Colonic mucosa (tissue), 4 donors: ENCODE measurements at regions not wholly inside any gene's neighbourhood (a gene's known extent, or its start where the extent isn't known, plus 50 kb on each side); places are given as distances from the start of the nearest gene placed in this dataset.

ENCODE experiments used
- DNase-seq: peaks from one replicate; pipeline ENCODE4 v3.0.0-alpha.2; 2020
- H3K27ac ChIP-seq: fragments of 200-600 bp; one replicate; pipeline ENCODE4 v1.8.0; 2021
- H3K27me3 ChIP-seq: fragments of 200-600 bp; one replicate; pipeline ENCODE4 v1.8.0; 2021
- H3K36me3 ChIP-seq: fragments of 200-600 bp; one replicate; pipeline ENCODE4 v1.8.0; 2021
- H3K4me1 ChIP-seq: fragments of 200-600 bp; one replicate; pipeline ENCODE4 v1.8.0; 2021; ENCODE audit warnings: mild to moderate bottlenecking
- H3K4me3 ChIP-seq: fragments of 200-600 bp; one replicate; pipeline ENCODE4 v1.8.0; 2021
- H3K9ac ChIP-seq, 2 donors: one replicate each; pipeline ENCODE4 v1.7.0; 2013; ENCODE audit warnings: control low read depth in 2 of 2, low read depth in 2 of 2, low read length in 2 of 2
- H3K9me3 ChIP-seq: fragments of 200-600 bp; one replicate; pipeline ENCODE4 v1.8.0; 2021
- intact Hi-C: fragments of 100-400 bp; cut with DNase I; formaldehyde crosslinking; loops from one replicate; pipeline ENCODE4 v1.14.1; 2022
- TF ChIP-seq, protein P1 (sequence below): fragments of 200-600 bp; IDR thresholded peaks from one replicate; pipeline ENCODE4 v1.8.0; 2022; ENCODE audit warnings: antibody characterized with exemption, mild to moderate bottlenecking
- donor health status: healthy.
- donor health status: DM: no; HTN: no; CAD: no.
- donor health status: DM: no; HTN: no; CAD: no.

GRCh38 chr21:41102281-41102680, 65.7 kb upstream of the BACE2 start:
- H3K4me1 ChIP-seq, result no peaks in the 10 kb centered on the region
- H3K27ac ChIP-seq, result no peak overlapping the region
- intact Hi-C loops, result no loop called here
- H3K4me3 ChIP-seq, result no peak overlapping the region
- no peak overlapping the region for H3K9ac ChIP-seq
- TF ChIP-seq, protein P1, sequence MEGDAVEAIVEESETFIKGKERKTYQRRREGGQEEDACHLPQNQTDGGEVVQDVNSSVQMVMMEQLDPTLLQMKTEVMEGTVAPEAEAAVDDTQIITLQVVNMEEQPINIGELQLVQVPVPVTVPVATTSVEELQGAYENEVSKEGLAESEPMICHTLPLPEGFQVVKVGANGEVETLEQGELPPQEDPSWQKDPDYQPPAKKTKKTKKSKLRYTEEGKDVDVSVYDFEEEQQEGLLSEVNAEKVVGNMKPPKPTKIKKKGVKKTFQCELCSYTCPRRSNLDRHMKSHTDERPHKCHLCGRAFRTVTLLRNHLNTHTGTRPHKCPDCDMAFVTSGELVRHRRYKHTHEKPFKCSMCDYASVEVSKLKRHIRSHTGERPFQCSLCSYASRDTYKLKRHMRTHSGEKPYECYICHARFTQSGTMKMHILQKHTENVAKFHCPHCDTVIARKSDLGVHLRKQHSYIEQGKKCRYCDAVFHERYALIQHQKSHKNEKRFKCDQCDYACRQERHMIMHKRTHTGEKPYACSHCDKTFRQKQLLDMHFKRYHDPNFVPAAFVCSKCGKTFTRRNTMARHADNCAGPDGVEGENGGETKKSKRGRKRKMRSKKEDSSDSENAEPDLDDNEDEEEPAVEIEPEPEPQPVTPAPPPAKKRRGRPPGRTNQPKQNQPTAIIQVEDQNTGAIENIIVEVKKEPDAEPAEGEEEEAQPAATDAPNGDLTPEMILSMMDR, result no peak
- no peaks in the 10 kb centered on the region for H3K27me3 ChIP-seq
- no peaks in the 10 kb centered on the region for H3K36me3 ChIP-seq
- no peaks in the 10 kb centered on the region for H3K9me3 ChIP-seq
- no peak for DNase-seq

- Histone ChIP-seq H3K4me1 (no peaks in the 10 kb centered on the region), H3K27me3 (no peaks in the 10 kb centered on the region), H3K9me3 (no peaks in the 10 kb centered on the region), H3K4me3 (no peak overlapping the region), H3K27ac (no peak overlapping the region), H3K9ac (no peak overlapping the region), H3K36me3 (no peaks in the 10 kb centered on the region)
- TF ChIP-seq, protein P1, result no peak
- no peak for DNase-seq
- intact Hi-C loops, result no loop called here
These were observed 60.4 kb upstream of the BACE2 start for GRCh38 chr21:41107602-41108001.

DNA sequence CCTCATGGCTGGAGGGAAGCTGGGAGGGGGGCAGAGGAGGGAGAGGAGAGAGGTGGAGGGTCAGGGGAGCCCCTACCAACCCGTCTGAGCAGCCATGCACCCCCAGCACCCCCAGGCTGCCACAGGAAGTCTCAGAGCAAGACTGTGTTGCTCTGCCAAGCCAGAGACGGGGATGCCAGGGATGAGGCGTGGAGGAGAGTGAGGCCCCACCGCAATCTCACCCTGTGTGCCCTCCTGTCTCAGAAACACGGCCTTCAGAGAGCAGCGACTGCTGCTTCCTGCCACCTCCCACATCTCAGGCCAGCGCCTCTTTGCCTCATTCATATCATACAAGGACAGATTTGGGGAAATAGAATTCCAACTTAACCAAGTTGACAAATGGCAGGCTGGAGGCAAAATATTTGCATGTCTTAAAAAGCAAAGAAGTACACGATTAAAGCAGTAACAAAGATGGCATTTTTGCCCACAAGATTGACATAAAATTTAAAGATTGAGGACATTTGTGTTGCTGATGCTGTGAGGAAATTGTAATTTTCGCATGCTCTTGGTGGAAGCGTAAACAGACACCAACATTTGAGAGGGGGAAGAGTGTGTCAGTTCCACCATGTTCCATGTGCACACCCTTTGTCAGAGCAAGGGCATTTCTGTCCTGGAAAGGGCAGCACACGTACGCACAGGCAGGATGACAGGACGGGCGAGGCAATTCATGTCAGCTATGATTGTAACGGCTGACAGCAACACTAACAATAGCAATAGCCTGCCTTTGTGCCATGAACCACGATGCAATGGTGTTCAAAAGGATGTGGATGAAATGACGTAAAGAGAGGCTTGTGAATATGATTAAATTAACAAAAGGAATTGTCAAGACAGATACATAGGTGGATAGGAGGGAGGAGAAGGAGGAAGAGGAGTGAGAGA, 59.0 kb upstream of the BACE2 start:
- no peaks in the 10 kb centered on the region for H3K4me1 ChIP-seq
- no peaks in the 10 kb centered on the region for H3K27me3 ChIP-seq
- no peaks in the 10 kb centered on the region for H3K36me3 ChIP-seq
- intact Hi-C loops, result no loop called here
- no peaks in the 10 kb centered on the region for H3K9me3 ChIP-seq
- H3K9ac ChIP-seq, result no peak overlapping the region
- H3K4me3 ChIP-seq, result no peak overlapping the region
- no peak overlapping the region for H3K27ac ChIP-seq
- TF ChIP-seq, protein P1, result no peak
- no peak for DNase-seq

GRCh38 chr21:41110161-41110560, 57.8 kb upstream of the BACE2 start:
- Histone ChIP-seq H3K27ac (no peak overlapping the region), H3K9ac (no peak overlapping the region), H3K4me1 (no peaks in the 10 kb centered on the region), H3K4me3 (no peak overlapping the region), H3K9me3 (no peaks in the 10 kb centered on the region), H3K36me3 (no peaks in the 10 kb centered on the region), H3K27me3 (no peaks in the 10 kb centered on the region)
- TF ChIP-seq, protein P1, result no peak
- intact Hi-C loops, result no loop called here
- no peak for DNase-seq

- H3K27me3 ChIP-seq, result no peaks in the 10 kb centered on the region
- DNase-seq, result no peak
- intact Hi-C loops, result no loop called here
- H3K9ac ChIP-seq, result no peak overlapping the region
- H3K4me3 ChIP-seq, result no peak overlapping the region
- TF ChIP-seq, protein P1, result no peak
- no peak overlapping the region for H3K27ac ChIP-seq
- H3K4me1 ChIP-seq, result no peaks in the 10 kb centered on the region
- H3K36me3 ChIP-seq, result no peaks in the 10 kb centered on the region
- no peaks in the 10 kb centered on the region for H3K9me3 ChIP-seq
These were observed 57.3 kb upstream of the BACE2 start for GRCh38 chr21:41110664-41111063.
